Lower leg skin (tissue), 3 donors: ENCODE measurements at regions not wholly inside any gene's neighbourhood (a gene's known extent, or its start where the extent isn't known, plus 50 kb on each side); places are given as distances from the start of the nearest gene placed in this dataset.

Source experiments
- POLR2A ChIP-seq, 2 donors: fragments of 450-650 bp; IDR thresholded peaks; one replicate each; pipeline ENCODE4 v1.6.1; 2016 to 2017; ENCODE audit warnings: antibody characterized with exemption in 2 of 2, mild to moderate bottlenecking in 1 of 2, moderate library complexity in 1 of 2
- TF ChIP-seq, protein P1 (sequence below), 3 donors: fragments of 450-650 bp; IDR thresholded peaks; one replicate each; pipeline ENCODE4 v1.5.1; 2016; ENCODE audit warnings: antibody characterized with exemption in 3 of 3, mild to moderate bottlenecking in 3 of 3, moderate library complexity in 2 of 3

DNA sequence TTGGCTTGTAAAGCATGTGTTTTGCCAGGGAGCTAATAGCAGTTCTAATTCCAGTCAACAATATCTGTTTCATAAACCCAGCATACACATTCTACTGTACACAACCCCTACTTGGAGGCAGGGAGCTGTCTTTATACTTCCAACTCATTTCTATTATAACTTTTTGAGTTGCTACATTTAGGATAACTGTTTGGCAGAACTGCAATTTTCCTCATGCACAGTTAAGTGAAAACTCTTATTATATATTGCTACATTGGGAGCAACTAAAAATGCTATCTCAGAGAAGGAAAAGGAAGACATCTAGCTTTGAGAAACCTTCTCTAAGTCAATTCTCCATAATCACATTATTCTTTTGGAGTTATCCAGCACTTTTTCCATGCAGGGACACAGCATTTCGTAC is 480.2 kb downstream of the RPS29 start:
- no peak for TF ChIP-seq POLR2A (IDR thresholded peaks at IDR 0.05)
- TF ChIP-seq, protein P1, sequence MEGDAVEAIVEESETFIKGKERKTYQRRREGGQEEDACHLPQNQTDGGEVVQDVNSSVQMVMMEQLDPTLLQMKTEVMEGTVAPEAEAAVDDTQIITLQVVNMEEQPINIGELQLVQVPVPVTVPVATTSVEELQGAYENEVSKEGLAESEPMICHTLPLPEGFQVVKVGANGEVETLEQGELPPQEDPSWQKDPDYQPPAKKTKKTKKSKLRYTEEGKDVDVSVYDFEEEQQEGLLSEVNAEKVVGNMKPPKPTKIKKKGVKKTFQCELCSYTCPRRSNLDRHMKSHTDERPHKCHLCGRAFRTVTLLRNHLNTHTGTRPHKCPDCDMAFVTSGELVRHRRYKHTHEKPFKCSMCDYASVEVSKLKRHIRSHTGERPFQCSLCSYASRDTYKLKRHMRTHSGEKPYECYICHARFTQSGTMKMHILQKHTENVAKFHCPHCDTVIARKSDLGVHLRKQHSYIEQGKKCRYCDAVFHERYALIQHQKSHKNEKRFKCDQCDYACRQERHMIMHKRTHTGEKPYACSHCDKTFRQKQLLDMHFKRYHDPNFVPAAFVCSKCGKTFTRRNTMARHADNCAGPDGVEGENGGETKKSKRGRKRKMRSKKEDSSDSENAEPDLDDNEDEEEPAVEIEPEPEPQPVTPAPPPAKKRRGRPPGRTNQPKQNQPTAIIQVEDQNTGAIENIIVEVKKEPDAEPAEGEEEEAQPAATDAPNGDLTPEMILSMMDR (IDR thresholded peaks at IDR 0.05): no peak
